PC-3 (cell line): ENCODE measurements at regions not wholly inside any gene's neighbourhood (a gene's known extent, or its start where the extent isn't known, plus 50 kb on each side); places are given as distances from the start of the nearest gene placed in this dataset.

ENCODE experiments used
- EZH2phosphoT487 ChIP-seq: fragments of 300-600 bp; sonication (generic); IDR thresholded peaks from 2 replicates; pipeline ENCODE4 v1.6.1; 2018; ENCODE audit warnings: mild to moderate bottlenecking, antibody characterized with exemption, low read length, borderline replicate concordance
- TF ChIP-seq, protein P1 (sequence below): fragments of 300-600 bp; sonication (generic); conservative IDR thresholded peaks from 2 replicates; pipeline ENCODE4 v1.5.1; 2017; ENCODE audit warnings: antibody characterized with exemption, low read depth, mild to moderate bottlenecking, low read length

DNA sequence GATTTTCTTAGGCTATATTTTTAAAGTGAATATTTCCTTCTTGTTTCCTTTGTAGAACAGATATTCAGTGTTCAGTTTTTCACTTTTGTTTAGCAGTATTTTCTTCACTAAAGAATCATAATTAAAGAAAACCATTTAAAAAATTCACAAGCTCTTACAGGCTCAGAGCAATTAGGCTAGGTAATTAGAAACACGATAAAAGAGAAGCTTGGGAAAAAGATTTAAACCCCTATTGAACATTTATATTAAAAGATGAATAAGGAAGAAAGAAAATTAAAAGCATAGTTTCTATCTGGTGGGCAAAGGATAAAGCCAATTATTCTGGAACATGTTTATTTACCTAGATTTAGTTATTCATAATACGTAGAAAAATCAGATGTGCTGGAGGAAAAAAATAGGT lies 942.6 kb downstream of the PLA2G4A start:
- TF ChIP-seq EZH2phosphoT487 = no peak
- TF ChIP-seq, protein P1, sequence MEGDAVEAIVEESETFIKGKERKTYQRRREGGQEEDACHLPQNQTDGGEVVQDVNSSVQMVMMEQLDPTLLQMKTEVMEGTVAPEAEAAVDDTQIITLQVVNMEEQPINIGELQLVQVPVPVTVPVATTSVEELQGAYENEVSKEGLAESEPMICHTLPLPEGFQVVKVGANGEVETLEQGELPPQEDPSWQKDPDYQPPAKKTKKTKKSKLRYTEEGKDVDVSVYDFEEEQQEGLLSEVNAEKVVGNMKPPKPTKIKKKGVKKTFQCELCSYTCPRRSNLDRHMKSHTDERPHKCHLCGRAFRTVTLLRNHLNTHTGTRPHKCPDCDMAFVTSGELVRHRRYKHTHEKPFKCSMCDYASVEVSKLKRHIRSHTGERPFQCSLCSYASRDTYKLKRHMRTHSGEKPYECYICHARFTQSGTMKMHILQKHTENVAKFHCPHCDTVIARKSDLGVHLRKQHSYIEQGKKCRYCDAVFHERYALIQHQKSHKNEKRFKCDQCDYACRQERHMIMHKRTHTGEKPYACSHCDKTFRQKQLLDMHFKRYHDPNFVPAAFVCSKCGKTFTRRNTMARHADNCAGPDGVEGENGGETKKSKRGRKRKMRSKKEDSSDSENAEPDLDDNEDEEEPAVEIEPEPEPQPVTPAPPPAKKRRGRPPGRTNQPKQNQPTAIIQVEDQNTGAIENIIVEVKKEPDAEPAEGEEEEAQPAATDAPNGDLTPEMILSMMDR = no peak
